ENCODE measurements at regions not wholly inside any gene's neighbourhood (a gene's known extent, or its start where the extent isn't known, plus 50 kb on each side); places are given as distances from the start of the nearest gene placed in this dataset.
"Not testable (repeated sequence)": the region's sequence is repeated elsewhere in the genome, so short reads cannot be mapped to it uniquely, and the experiment has no call there.

DNA sequence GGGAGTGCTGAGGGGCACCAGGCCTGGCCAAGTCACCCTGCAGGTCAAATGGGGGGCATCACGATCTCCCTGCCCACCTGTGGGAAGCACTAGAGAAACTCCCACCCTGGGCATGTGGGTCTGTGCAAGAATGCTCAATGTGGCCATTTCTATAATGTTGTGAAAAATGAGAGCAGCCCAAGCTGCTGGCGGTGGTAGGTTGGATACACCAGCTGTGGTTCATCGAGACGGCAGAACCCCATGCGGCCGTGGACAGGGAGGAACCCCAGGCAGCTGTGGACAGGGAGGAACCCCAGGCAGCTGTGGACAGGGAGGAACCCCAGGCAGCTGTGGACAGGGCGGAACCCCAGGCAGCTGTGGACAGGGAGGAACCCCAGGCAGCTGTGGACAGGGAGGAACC, 129.1 kb downstream of the BRD1 start:
- DNase-seq (ENCODE audit: low read depth in 4 of 4, low spot score in 3 of 4): not testable (repeated sequence)

DNA sequence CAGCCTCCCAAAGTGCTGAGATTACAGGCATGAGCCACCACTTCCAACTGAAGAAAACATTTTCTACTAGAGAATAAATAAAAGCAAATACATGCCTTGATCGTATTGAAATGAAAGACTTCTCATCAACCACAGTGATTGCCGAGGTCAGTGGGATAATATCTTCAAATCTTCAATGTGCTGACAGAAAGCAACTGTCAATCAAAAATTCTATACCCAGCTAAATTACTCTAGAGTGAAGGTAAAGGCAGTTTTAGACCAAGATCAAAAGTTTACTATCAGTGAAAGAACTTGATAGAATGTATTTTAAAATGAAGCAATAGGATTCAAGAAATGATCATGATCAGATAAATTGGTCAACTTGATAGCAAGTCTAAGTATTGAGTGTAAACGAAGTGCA, 130.6 kb downstream of the BRD1 start:
- DNase-seq (ENCODE audit: low read depth in 4 of 4, low spot score in 3 of 4): no peak

DNA sequence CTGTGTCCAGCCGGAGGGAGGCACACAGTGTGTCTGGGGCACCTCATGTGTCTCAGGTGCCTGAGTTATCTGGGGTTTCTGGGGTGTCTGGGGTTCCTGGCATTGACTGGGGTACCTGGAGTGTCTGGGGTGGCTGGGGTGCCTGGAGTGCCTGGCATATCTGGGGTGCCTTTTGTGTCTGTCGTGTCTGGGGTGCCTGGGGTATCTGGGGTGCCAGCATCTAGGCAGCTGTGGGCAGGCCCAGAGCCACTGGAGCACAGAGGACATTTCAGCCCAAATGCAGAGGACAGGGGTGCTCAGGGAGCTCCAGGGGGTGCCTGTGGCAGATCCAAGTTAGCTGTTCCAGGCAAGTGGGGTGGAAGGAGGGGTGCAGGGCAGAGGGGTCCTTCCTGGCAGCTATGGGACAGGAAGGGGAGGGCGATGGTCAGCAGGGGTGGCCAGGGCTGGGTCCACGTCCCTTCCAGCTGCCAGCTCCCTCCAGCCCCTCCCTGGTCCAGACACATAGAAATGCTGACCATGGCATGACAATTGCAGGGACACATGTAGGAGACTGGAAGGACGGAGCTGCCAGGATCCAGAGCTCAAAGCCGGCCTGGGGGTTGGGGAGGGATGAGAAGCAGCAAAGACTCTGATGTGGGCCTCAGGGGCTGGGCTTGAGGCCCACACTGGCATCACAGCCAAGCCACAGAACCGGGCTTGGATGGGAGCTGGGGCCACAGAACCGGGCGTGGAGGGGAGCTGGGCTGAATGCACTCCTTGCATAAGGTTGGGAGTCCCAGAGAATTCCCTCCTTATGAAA, 133.0 kb downstream of the BRD1 start:
- no peak for DNase-seq (ENCODE audit: low read depth in 4 of 4, low spot score in 3 of 4)

DNA sequence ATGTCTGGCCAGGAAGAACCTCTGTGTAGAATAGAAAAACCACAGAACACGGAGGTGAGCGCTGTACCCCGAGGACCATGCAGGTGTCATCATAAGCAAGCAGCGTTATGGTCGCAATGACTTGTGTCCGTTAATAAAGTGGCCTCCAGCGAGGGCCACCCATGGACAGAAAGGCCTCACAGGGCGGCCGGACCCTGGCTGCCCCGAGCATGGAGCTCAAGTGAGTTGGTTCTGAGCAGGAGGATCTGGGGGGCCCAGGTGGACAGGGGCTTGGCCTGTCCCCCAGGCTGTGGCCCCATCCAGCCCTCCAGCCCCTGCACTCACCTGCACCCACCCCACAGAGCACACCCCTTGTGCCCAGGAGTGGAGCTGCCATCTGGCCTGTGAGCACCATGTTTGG, 133.8 kb downstream of the BRD1 start:
- no peak for DNase-seq (ENCODE audit: low read depth in 4 of 4, low spot score in 3 of 4)

DNA sequence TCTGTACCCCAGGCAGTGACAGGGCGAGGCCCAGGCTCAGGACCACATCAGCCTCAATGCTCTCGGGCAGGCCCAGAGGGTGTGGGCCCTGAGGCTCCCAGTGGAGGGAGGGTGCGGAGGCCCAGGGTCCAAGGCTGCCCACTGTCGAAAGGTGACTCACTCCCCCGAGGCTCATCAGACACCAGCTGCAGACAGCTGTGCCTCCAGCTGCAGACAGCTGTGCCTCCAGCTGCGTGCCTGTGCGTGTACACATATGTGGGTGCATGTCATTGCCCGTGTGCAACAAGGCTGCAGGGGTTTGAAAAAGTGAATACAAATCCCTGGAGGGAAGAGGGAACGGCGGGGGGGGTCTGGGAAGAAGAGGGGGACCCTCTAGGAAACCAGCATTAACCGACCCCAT, 134.3 kb downstream of the BRD1 start:
- DNase-seq (ENCODE audit: low read depth in 4 of 4, low spot score in 3 of 4): no peak

DNA sequence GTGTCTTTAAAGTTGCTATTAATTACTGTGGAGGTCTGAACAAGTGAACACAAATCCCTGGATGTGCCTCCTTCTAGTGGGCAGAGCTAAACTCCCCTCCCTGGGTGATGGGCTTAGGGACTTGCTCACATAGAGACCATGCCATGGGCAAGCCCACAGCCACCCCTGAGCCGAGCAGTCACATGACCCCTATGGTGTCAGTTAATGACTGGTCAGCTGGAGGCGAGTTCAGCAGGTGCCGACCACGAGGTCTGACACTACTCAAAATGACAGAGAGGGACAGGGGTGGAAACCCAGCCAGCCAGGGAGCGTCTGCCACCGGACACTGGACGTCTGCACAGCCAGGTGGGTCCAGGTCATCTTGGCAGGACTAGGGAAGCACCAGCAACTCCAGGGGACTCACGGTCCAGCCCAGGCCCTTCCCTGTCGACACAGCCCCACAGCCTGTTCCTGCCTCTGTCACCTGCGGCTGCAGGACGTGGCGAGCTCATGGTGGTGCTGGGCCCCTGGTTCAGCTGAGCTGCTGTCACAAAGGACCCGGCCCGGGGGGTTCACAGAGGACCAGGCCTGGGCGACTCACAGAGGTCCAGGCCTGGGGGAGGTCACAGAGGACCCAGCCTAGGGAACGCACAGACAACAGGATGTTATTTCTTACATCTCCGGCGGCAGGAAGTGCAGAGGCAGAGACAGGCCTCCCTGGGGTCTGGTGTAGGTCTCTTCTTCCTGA, 135.0 kb downstream of the BRD1 start:
- no peak for DNase-seq (ENCODE audit: low read depth in 4 of 4, low spot score in 3 of 4)

DNA sequence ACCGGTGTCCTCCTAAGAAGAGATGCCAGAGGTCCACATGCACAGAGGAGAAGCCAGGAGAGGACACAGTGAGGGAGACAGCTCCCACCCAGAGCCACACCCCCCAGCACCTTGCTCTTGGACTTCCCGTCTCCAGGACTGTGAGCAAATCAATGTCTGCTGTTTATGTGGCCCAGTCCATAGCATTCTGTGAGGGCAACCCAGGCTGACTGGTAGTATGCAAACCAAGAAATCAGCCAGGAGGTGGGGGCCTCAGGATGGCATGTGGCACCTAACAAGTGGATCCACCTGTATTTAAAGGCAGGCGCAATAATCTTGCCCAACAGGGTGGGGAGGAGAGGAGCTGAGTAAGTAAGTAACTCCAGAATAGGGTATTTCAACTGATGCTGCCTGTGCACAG, 136.4 kb downstream of the BRD1 start:
- no peak for DNase-seq (ENCODE audit: low read depth in 4 of 4, low spot score in 3 of 4)

DNA sequence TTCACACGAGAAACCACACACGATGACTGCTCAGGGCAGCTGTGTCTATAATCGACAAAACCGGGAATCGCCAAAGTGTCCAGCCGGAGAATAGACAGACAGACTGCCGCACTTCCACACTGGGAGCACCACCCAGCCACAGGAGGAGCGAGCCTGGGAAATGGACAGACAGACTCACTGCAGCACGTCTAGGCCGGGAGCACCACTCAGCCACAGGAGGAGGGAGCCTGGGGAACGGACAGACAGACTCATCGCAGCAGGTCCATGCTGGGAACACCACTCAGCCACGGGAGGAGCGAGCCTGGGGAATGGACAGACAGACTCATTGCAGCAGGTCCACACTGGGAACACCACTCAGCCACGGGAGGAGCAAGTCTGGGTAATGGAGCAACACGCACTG, 137.2 kb downstream of the BRD1 start:
- no peak for DNase-seq (ENCODE audit: low read depth in 4 of 4, low spot score in 3 of 4)

DNA sequence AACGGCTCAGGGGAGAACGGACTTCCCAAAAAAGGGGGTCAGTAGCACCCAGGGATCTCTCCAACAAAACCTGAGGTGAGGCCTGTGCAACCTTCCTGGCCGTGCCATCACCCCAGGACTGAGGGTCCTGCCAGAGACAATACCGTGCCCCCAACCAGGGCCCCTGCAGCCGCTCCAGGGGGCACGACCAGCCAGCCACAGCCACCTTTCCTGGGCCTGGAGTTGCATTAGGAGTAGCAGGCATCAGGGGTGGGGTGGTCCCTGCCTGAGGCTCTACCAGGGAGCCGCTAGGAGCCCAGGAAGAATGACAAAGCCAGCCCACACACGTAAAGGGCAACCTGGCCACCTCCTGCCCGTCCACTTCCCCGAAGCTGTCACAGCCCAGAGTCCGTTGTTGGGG, 137.8 kb downstream of the BRD1 start:
- DNase-seq (ENCODE audit: low read depth in 4 of 4, low spot score in 3 of 4): no peak

DNA sequence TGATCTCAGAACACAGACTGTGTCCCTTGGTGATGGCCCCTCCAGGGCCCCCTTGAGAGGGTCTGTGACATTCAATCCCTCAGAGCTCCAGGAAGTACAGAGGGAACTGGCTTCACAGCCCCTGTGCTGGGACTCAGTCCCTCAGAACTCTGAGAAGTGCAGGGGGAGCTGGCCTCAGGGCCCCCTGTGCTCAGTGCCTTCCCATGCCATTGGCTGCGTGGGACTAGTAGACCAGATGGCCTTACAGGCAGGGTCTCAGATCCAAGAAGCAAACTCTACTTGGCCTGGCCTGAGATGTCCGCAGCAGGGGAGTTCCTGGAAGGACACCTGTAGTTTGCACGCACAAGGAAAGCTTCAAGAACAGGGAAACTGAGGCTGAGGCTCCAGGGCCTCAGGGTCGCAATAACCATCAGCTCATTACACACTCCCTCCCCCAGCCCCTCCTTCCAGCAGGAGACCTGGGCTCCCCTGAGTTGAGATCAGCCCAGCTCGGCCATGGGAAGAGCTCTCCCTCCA, 138.4 kb downstream of the BRD1 start:
- DNase-seq (ENCODE audit: low read depth in 4 of 4, low spot score in 3 of 4): no peak

DNA sequence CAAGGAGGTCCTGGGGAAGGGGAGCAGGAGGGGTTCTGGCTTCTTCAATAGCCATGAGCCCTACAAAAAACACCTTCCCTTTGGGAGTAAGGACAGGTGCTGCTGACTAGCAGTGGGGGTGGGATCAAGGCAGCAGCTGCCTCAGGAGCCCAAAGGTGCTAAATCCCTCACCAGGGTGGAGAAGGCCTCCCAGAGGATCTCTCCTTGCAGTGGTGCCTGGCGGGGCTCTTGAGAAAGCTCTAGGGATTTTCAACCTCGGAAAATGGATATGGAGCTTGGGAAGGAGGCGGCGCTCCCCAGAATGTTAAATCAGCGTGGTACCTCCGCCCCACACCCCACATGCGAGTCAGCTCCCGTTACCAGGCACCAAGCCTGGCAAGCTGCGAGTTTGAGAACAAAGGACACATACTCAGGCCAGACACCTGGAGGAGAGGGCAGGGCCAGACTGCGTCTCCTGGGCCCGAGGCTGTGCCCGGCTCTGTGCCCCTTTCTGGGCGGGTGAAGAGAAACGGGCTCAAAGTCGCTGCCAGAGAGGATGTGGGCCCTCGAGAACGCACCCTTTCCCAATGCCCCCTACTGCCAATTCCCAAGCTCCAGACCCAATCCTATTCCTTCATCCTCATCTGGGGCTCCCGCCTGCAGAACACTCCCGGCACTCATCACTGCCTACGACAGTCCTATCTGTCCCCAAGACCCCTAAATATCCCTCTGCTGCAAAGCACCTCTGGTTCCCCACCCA, 139.0 kb downstream of the BRD1 start:
- no peak for DNase-seq (ENCODE audit: low read depth in 4 of 4, low spot score in 3 of 4)

DNA sequence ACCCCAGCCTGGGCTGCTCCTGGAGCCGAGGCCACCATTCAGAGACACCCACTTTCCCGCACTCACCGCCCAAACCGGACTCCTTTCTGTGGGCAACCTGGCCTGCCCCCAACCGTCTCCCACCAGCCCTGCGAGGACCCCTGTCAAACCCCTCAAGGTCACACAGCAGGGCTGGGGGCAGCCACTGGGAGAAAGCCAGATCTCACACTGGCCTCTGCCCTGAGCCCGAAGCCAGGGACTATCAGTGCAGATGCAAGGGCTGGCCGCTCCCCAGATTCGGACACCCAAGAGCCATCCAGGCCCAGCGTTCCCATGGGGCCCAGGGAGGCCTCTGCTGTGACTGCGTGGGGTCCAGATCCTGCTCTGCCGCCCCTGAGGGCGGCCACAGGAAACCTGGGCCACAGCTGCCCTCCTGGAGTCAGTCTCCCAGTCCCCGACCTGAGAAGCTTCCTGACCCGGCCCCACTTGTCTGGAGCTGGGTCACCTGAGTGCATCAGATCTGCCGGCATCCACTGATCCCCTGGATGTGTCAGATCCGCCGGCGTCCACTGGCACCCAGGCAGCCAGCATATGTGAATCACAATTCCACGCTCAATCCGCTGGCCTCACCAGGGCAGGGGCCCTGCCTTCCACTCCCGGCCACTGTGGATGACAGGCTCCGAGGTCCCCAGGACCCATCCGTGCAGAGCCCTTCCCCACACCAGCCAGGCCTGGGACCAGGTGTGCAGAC, 139.7 kb downstream of the BRD1 start:
- no peak for DNase-seq (ENCODE audit: low read depth in 4 of 4, low spot score in 3 of 4)

DNA sequence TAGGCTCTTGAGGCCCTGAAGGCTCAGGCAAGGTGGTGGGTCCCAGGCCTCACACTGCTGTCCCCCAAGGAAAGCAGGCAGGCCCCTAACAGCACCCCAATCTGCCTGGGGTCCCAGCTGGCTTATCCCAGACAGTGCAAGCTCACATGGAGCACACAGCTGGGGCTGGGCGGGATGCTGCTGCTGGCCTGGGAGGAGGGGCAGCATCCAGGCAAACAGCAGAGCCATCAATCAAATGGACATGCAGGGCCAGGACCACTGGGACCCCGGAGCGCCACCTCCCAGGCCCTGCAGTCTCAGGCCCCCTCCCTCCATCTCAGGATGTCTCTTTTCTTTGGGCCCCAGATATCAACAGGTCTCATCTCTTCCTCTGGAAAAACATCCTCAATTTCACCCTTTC, 140.3 kb downstream of the BRD1 start:
- no peak for DNase-seq (ENCODE audit: low read depth in 4 of 4, low spot score in 3 of 4)

DNA sequence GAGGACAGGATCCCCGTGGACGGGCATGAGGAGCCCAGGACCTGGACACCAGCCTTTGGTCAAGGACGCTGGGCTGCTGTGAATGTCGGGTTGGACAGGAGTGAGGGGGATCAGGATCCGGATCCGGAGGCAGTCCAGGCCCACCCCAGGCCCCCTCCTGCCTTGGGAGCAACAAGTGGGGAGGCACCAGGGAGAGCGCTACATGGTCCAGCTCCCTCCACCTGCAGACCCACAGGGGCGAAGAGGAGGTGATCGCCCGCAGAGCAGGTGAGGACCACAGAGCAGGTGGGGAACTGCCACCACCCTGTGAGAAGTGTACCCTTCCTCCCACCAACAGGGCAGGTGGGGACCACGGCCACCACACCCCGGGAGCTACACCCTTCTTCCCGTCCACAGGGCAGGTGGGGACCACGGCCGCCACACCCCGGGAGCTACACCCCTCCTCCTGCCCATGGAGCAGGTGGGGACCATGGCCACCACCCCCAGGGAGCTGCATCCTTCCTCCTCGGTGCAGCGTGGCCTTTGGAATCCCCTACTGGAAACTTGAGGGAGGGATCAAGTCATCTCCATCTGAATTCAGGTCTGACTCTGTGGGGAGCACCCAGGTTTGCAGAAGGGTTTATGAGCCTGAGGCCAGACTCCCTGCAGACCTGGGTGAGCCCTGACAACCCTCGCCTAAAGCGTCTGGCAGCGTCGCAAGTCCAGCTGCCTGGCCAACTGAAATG, 141.0 kb downstream of the BRD1 start:
- DNase-seq (ENCODE audit: low read depth in 4 of 4, low spot score in 3 of 4): no peak

DNA sequence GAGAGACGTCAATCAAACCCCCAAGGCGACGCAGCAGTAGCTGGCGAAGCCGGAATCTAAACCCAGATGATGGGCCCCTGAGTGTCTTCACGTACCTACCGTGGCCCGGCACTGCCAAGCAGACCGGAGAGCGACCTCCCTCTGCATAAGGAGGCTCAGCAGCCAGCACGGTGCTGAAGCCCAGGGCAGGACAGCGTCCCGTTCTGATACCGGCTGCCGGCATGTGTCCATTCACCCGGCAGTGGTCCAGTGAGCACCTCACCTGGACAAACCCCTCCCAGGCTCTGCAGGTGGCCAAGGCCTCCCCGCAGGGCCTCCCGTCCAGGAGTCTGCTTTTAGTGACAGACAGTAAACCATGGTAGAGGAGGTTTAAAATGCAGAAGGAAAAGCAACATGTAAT, 142.0 kb downstream of the BRD1 start:
- no peak for DNase-seq (ENCODE audit: low read depth in 4 of 4, low spot score in 3 of 4)

DNA sequence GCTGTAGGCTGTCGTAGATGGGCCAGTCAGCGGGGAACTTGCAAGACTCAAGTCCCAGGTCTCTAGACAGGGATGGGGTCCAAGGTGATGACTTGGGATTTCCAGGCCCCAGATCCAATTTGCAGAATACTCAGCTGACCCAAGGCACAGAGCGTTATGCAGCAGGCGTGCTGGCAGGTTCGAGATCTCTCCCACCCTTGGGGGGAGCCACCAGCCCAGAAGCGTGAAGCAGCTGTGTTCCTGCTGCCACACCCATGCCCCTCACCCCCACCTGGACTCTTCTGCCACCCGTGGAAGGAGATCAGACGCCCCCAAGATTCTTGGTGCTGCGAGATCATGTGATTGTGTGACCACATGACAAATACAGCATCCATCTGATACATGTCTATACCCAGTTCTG, 142.6 kb downstream of the BRD1 start:
- DNase-seq (ENCODE audit: low read depth in 4 of 4, low spot score in 3 of 4): no peak

DNA sequence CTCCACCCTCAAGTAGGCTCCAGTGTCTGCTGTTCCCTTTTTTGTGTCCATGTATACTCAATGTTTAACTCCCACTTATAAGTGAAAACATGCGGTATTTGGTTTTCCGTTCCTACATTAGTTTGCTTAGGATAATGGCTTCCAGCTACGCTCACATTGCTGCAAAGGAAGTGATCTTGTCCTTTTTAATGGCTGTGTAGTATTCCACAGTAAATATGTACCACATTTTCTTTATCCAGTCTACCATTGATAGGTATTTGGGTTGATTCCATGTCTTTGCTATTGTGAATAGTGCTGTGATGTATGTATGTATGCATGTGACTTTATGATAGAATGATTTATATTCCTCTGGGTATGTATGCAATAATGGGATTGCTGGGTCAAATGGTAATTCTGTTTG, 144.6 kb downstream of the BRD1 start:
- DNase-seq (ENCODE audit: low read depth in 4 of 4, low spot score in 3 of 4): no peak

DNA sequence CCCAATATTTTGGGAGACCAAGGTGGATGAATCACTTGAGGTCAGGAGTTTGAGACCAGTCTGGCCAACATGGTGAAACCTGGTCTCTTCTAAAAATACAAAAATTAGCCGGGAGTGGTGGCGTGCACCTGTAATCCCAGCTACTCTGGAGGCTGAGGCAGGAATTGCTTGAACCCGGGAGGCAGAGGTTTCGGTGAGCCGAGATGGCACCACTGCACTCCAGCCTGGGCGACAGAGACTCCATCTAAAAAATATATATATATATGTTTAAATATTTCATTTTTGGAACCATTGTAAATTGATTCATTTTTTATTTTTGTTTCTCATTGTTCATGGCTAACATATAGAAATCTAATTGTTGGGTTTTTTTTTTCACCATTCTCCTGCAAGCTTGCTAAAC, 146.9 kb downstream of the BRD1 start:
- DNase-seq (ENCODE audit: low read depth in 4 of 4, low spot score in 3 of 4): not testable (repeated sequence)

DNA sequence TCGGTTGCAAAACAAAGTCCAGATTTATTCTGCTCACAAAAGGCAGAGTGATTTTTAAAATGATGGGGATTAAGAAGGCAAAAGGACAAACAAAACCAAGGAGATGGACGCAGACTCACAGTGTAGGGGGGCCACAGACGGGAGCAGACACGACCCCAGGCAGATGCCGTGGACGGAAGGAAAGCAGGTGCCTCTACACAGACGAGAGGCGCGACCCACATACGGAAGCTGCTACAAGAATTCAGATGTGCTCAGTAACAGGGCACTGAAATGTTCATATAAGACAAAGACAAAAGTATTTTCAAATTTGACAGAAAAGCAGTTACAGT, 148.9 kb downstream of the BRD1 start:
- no peak for DNase-seq (ENCODE audit: low read depth in 4 of 4, low spot score in 3 of 4)

DNA sequence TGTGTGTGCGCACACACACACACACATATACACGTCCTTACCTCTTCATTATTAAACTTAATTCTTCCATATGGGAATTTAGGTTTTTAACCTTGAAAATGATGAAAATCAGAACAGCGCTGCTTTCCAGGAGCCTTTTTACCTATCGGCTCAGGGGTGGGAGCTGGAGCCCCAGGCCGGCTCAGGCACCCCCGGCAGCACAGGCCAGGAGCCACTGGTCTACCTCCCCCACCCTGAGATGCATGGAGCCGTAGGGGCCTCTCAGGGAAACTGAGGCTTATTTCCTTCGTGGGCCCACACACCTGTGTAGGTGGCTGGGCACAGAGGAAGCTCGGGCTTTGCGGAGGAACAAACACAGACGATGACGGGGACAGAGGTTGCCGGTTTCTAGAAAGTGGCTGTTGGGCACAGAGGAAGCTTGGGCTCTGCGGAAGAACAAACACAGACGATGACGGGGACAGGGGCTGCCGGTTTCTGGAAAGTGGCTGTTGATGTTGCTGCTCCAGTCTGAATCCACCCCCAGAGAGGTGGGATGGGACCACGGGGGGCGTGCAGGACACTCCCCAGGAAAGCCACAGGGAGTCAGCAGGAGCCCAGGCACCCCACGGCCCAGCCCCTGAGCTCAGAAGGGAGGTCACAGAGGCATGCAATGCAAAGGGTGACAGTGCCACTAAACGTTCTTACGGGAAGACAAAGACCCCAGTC, 149.4 kb downstream of the BRD1 start:
- no peak for DNase-seq (ENCODE audit: low read depth in 4 of 4, low spot score in 3 of 4)
